COLO829 (cell line): ENCODE measurements at regions not wholly inside any gene's neighbourhood (a gene's known extent, or its start where the extent isn't known, plus 50 kb on each side); places are given as distances from the start of the nearest gene placed in this dataset.
"Not testable (repeated sequence)": the region's sequence is repeated elsewhere in the genome, so short reads cannot be mapped to it uniquely, and the experiment has no call there.

Experiments used
- DNase-seq: peaks from one replicate; pipeline ENCODE4 v3.0.0; 2012; ENCODE audit warnings: low spot score

GRCh38 chr4:71210823-71211222 lies 128.0 kb upstream of the SLC4A4 start:
- DNase-seq = no peak

GRCh38 chr4:71211748-71212147 lies 127.1 kb upstream of the SLC4A4 start:
- DNase-seq = no peak

- DNase-seq = no peak
Measured at GRCh38 chr4:71212216-71212615, 126.6 kb upstream of the SLC4A4 start.

GRCh38 chr4:71214578-71214977 lies 124.2 kb upstream of the SLC4A4 start:
- no peak for DNase-seq

GRCh38 chr4:71216316-71216959 lies 122.4 kb upstream of the SLC4A4 start:
- DNase-seq = no peak

GRCh38 chr4:71217688-71218087 lies 121.1 kb upstream of the SLC4A4 start:
- no peak for DNase-seq

GRCh38 chr4:71220848-71221247 lies 118.0 kb upstream of the SLC4A4 start:
- DNase-seq = not testable (repeated sequence)

- no peak for DNase-seq
Measured at GRCh38 chr4:71221510-71222466, 117.0 kb upstream of the SLC4A4 start.

GRCh38 chr4:71222661-71223060 lies 116.2 kb upstream of the SLC4A4 start:
- DNase-seq = no peak

- DNase-seq = peak; percentile 88
Measured at GRCh38 chr4:71229477-71230270, 109.1 kb upstream of the SLC4A4 start.

GRCh38 chr4:71230271-71231128 lies 108.3 kb upstream of the SLC4A4 start:
- DNase-seq = no peak

GRCh38 chr4:71231129-71232055 lies 107.4 kb upstream of the SLC4A4 start:
- no peak for DNase-seq

- DNase-seq = no peak
Measured at GRCh38 chr4:71232056-71232430, 106.8 kb upstream of the SLC4A4 start.

GRCh38 chr4:71232846-71233245 lies 106.0 kb upstream of the SLC4A4 start:
- no peak for DNase-seq

- DNase-seq = no peak
Measured at GRCh38 chr4:71235311-71236201, 103.3 kb upstream of the SLC4A4 start.

- no peak for DNase-seq
Measured at GRCh38 chr4:71236226-71236625, 102.6 kb upstream of the SLC4A4 start.

GRCh38 chr4:71237641-71238040 lies 101.2 kb upstream of the SLC4A4 start:
- no peak for DNase-seq

GRCh38 chr4:71239365-71239764 lies 99.5 kb upstream of the SLC4A4 start:
- DNase-seq = no peak

GRCh38 chr4:71240094-71240493 lies 98.7 kb upstream of the SLC4A4 start:
- no peak for DNase-seq
